ENCODE measurements at regions not wholly inside any gene's neighbourhood (a gene's known extent, or its start where the extent isn't known, plus 50 kb on each side); places are given as distances from the start of the nearest gene placed in this dataset.

GRCh38 chr2:15797939-15798281 is 142.4 kb upstream of the MYCN start:
- Mint-ChIP-seq H3K27ac (ENCODE audit: unreplicated experiment) (peak overlapping the region; percentile 6), H3K4me3 (ENCODE audit: unreplicated experiment) (no peak overlapping the region), H3K9me3 (ENCODE audit: unreplicated experiment) (no peaks in the 10 kb centered on the region), H3K27me3 (ENCODE audit: insufficient read depth, unreplicated experiment) (no peaks in the 10 kb centered on the region), H3K36me3 (ENCODE audit: insufficient read depth, unreplicated experiment) (peaks cover 5% of the 10 kb centered on the region), H3K4me1 (ENCODE audit: low read depth, unreplicated experiment) (peaks cover 30% of the 10 kb centered on the region)
- intact Hi-C loops (cut with micrococcal nuclease; ENCODE audit: unreplicated experiment): loop anchor here (1.0 to 5.0 kb wide), 5 partner anchors 94 to 709 kb away; no protein-coding TSS in a partner anchor
- Histone ChIP-seq H3K4me3 (ENCODE audit: low read depth, low read length) (no peak overlapping the region), H3K36me3 (ENCODE audit: control insufficient read depth, insufficient read depth, low read length) (no peaks in the 10 kb centered on the region), H3K27me3 (replicated peaks; ENCODE audit: control insufficient read depth, insufficient read depth, low read length) (no peaks in the 10 kb centered on the region), H3K4me1 (peaks cover 42% of the 10 kb centered on the region), H3K9me3 (no peaks in the 10 kb centered on the region)
- peak in 1 of 2 experiments; percentile 9 for TF ChIP-seq CTCF (IDR thresholded peaks at IDR 0.05; ENCODE audit: insufficient read depth in 1 of 2, low read depth in 1 of 2, low read length in 1 of 2, severe bottlenecking in 1 of 2, unreplicated experiment in 1 of 2)
- ChIA-PET POLR2A (no interaction called here), CTCF (interaction anchor here (0.8 to 1.3 kb wide), 2 partner anchors 142 to 420 kb away, joined by 3 to 7 read pairs; partner anchors contain the start of gene MYCN)
- DNase-seq: no peak
- BruUV-seq (replicated peaks): no TSS peak

- no TSS peak for BruUV-seq (replicated peaks)
- H3K36me3 ChIP-seq (ENCODE audit: control insufficient read depth, insufficient read depth, low read length): no peaks in the 10 kb centered on the region
- peak overlapping the region; percentile 62 for H3K27ac Mint-ChIP-seq (ENCODE audit: unreplicated experiment)
- ChIA-PET CTCF (interaction anchor here (1.3 kb wide), 1 partner anchor 141 kb away, joined by 7 read pairs; the partner anchor contains the start of gene MYCN), POLR2A (no interaction called here)
- no peak overlapping the region for H3K4me3 ChIP-seq (ENCODE audit: low read depth, low read length)
- peaks cover 39% of the 10 kb centered on the region for H3K4me1 Mint-ChIP-seq (ENCODE audit: low read depth, unreplicated experiment)
- no peak for TF ChIP-seq CTCF (IDR thresholded peaks at IDR 0.05; ENCODE audit: insufficient read depth in 1 of 2, low read depth in 1 of 2, low read length in 1 of 2, severe bottlenecking in 1 of 2, unreplicated experiment in 1 of 2)
- H3K36me3 Mint-ChIP-seq (ENCODE audit: insufficient read depth, unreplicated experiment): peaks cover 5% of the 10 kb centered on the region
- no peak for DNase-seq
- intact Hi-C loops (cut with micrococcal nuclease; ENCODE audit: unreplicated experiment): loop anchor here (5.0 kb wide), 3 partner anchors 93 to 708 kb away; no protein-coding TSS in a partner anchor
- no peaks in the 10 kb centered on the region for H3K27me3 Mint-ChIP-seq (ENCODE audit: insufficient read depth, unreplicated experiment)
- H3K27me3 ChIP-seq (replicated peaks; ENCODE audit: control insufficient read depth, insufficient read depth, low read length): no peaks in the 10 kb centered on the region
- peaks cover 49% of the 10 kb centered on the region for H3K4me1 ChIP-seq
- no peaks in the 10 kb centered on the region for H3K9me3 ChIP-seq
- H3K9me3 Mint-ChIP-seq (ENCODE audit: unreplicated experiment): no peaks in the 10 kb centered on the region
- no peak overlapping the region for H3K4me3 Mint-ChIP-seq (ENCODE audit: unreplicated experiment)
Observed at GRCh38 chr2:15798701-15799431, 141.5 kb upstream of the MYCN start.

- Mint-ChIP-seq H3K27me3 (ENCODE audit: insufficient read depth, unreplicated experiment) (no peaks in the 10 kb centered on the region), H3K4me1 (ENCODE audit: low read depth, unreplicated experiment) (peaks cover 39% of the 10 kb centered on the region), H3K4me3 (ENCODE audit: unreplicated experiment) (no peak overlapping the region), H3K36me3 (ENCODE audit: insufficient read depth, unreplicated experiment) (peaks cover 5% of the 10 kb centered on the region), H3K27ac (ENCODE audit: unreplicated experiment) (peak overlapping the region; percentile 62), H3K9me3 (ENCODE audit: unreplicated experiment) (no peaks in the 10 kb centered on the region)
- H3K4me3 ChIP-seq (ENCODE audit: low read depth, low read length): no peak overlapping the region
- no peak for DNase-seq
- H3K9me3 ChIP-seq: no peaks in the 10 kb centered on the region
- TF ChIP-seq CTCF (IDR thresholded peaks at IDR 0.05; ENCODE audit: insufficient read depth in 1 of 2, low read depth in 1 of 2, low read length in 1 of 2, severe bottlenecking in 1 of 2, unreplicated experiment in 1 of 2): no peak
- H3K27me3 ChIP-seq (replicated peaks; ENCODE audit: control insufficient read depth, insufficient read depth, low read length): no peaks in the 10 kb centered on the region
- H3K4me1 ChIP-seq: peaks cover 49% of the 10 kb centered on the region
- no peaks in the 10 kb centered on the region for H3K36me3 ChIP-seq (ENCODE audit: control insufficient read depth, insufficient read depth, low read length)
- ChIA-PET POLR2A (no interaction called here), CTCF (no interaction called here)
- intact Hi-C loops (cut with micrococcal nuclease; ENCODE audit: unreplicated experiment): loop anchor here (5.0 kb wide), 3 partner anchors 93 to 708 kb away; no protein-coding TSS in a partner anchor
- no TSS peak for BruUV-seq (replicated peaks)
Observed at GRCh38 chr2:15799432-15799827, 140.9 kb upstream of the MYCN start.
